SK-N-MC (cell line): ENCODE measurements at regions not wholly inside any gene's neighbourhood (a gene's known extent, or its start where the extent isn't known, plus 50 kb on each side); places are given as distances from the start of the nearest gene placed in this dataset.

Source experiments
- DNase-seq: peaks from one replicate; pipeline ENCODE4 v3.0.0-alpha.2; 2011; ENCODE audit warnings: low read depth, low spot score
- H3K27ac ChIP-seq: fragments of 200-600 bp; sonication (generic); 2 replicates; pipeline ENCODE4 v1.5.1; 2016; ENCODE audit warnings: mixed run types
- H3K36me3 ChIP-seq: fragments of 200-600 bp; sonication (generic); 2 replicates; pipeline ENCODE4 v1.6.1; 2017; ENCODE audit warnings: antibody characterized with exemption, low read length, mixed read lengths; ENCODE audit not compliant: insufficient read depth
- H3K4me3 ChIP-seq: fragments of 200-600 bp; sonication (generic); 2 replicates; pipeline ENCODE4 v1.5.1; 2016
- H3K9ac ChIP-seq: fragments of 200-600 bp; sonication (generic); 2 replicates; pipeline ENCODE4 v1.8.0; 2017; ENCODE audit warnings: mixed run types, mixed read lengths; ENCODE audit not compliant: insufficient read length
- H3K9me3 ChIP-seq: fragments of 200-600 bp; sonication (generic); 2 replicates; pipeline ENCODE4 v1.6.1; 2017; ENCODE audit warnings: low read depth, mild to moderate bottlenecking, antibody characterized with exemption, low read length, moderate library complexity, mixed read lengths
- EZH2 ChIP-seq: fragments of 200-600 bp; sonication (generic); IDR thresholded peaks from one replicate; pipeline ENCODE4 v1.6.1; 2017; ENCODE audit warnings: antibody characterized with exemption
- FOXP2 ChIP-seq: optimal IDR thresholded peaks from 2 replicates; pipeline ENCODE3; 2011; ENCODE audit warnings: mild to moderate bottlenecking, moderate library complexity; ENCODE audit not compliant: insufficient read depth; ENCODE audit errors: extremely low read length, control extremely low read depth
- POLR2AphosphoS5 ChIP-seq: IDR thresholded peaks from 2 replicates; pipeline ENCODE4 v1.6.1; 2012; ENCODE audit warnings: mild to moderate bottlenecking, low read depth, low read length, borderline replicate concordance

DNA sequence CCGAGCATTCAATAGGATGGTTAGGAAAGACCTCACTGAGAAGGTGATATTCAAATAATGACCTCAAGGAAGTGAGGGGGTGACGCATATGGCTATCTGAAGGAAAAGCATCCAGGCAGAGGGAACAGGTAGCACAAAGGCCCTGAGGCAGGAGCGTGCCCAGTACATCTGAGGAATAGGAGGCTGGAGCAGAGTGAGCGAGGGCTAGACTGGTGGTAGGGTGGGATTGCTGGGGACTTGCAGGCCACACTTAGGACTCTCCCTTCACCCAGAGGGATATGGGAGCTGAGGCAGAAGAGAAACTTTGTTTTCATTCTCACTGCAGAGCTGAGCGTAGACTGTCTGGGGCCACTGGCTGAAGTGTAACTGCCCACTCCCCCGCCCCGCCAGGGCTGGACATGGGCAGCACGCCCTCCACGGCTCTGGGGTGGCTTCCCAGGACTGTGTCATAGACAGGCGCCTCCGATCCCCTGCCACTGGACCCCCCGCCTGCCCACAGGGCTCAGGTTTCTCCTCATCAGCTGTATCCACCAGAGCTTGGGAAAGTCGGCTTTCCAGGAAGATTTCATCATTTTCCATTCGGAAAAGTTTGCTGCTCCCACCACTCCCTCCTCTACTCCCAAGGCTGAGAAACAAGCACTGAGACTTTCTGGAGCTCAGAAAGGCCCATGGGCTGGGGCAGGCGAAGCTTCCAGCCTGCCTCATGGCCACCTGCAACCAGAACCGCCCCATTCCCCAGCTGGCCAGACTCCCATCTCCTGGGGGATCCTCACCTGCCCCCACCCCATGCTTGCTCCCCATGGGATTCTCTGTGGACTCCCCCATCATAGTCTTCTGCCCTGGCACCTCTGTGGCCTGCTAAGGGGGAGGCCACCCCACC lies 142.6 kb downstream of the MRPL14 start:
- DNase-seq = no peak

DNA sequence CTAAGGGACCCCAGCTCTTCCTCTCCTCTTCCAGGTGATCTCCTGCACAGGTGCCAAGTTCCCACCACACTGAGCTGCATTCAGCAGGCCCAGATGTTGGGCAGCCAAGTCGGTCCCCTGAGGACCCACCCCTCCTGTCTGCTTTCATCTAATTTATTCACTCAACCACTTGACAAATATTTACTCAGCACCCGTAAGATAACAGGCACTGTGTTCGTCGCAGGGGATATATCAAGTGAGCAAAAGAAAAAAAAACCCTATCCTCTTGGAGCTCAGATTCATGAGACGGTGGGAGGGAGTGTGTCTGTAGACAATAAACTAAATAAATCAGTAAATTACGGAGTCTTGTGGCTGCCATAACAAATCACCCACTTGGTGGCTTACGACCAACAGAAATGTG lies 143.6 kb downstream of the MRPL14 start:
- Histone ChIP-seq H3K9ac (no peak overlapping the region), H3K27ac (no peak overlapping the region), H3K36me3 (no peaks in the 10 kb centered on the region), H3K9me3 (no peaks in the 10 kb centered on the region), H3K4me3 (no peak overlapping the region)
- no peak for TF ChIP-seq POLR2AphosphoS5
- no peak for TF ChIP-seq FOXP2
- TF ChIP-seq EZH2 = no peak
- DNase-seq = no peak

More for the DNA sequence above, 142.6 kb downstream of the MRPL14 start:
- Histone ChIP-seq H3K4me3 (no peak overlapping the region), H3K27ac (no peak overlapping the region), H3K36me3 (no peaks in the 10 kb centered on the region), H3K9me3 (no peaks in the 10 kb centered on the region), H3K9ac (no peak overlapping the region)
- TF ChIP-seq POLR2AphosphoS5 = no peak
- TF ChIP-seq EZH2 = no peak
- no peak for TF ChIP-seq FOXP2

DNA sequence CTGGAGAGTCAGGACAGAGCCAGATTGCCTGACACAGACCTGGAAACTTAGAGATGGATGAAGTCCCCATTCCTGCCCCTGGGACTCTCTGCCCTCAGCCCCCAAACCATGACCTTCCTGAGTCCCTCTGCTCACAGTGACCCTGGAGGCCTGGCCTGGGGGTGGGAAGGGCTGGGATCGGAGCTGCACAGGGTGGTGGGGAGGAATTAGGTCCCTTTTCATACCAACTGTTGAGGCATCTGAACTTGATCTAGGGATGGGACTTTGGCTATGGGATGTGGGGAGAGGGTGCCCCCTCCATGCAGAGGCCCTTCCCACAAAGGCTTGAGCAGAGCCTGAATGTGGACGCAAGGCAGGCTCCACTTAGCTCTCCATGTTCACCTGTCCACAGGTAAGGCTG lies 144.1 kb downstream of the MRPL14 start:
- H3K9ac ChIP-seq = no peak overlapping the region
- H3K27ac ChIP-seq = no peak overlapping the region
- DNase-seq = no peak
- no peak overlapping the region for H3K4me3 ChIP-seq
- no peaks in the 10 kb centered on the region for H3K9me3 ChIP-seq
- TF ChIP-seq FOXP2 (no peak), EZH2 (no peak), POLR2AphosphoS5 (no peak)
- no peaks in the 10 kb centered on the region for H3K36me3 ChIP-seq

DNA sequence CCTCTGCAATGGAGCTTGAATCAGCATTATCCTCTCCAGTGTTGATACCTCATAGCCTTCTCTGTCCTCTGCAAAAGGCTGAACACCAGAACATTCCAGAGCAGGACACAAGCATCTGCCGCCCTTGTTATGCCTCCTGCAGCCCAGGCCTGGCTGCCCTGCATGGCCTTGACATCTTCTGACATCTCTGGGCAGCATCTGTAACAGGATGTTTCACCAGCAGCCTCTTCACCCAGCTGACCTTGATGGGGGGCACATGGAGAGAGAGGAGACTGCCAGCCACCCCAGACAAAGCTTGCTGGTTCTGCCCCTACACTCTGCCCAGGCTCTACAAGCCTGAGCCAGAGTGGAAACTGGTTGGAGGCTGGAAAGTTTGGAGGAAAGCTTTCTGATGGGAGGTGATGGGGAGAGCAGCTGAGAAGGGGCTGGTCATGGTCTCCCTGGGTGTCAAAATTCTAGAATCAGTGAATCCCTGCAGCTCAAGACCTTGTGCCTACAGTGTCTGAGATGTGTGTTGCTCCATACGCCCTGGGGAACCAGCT lies 145.1 kb downstream of the MRPL14 start:
- no peak for DNase-seq
- Histone ChIP-seq H3K4me3 (no peak overlapping the region), H3K9me3 (no peaks in the 10 kb centered on the region), H3K9ac (no peak overlapping the region), H3K27ac (no peak overlapping the region), H3K36me3 (no peaks in the 10 kb centered on the region)
- no peak for TF ChIP-seq FOXP2
- TF ChIP-seq POLR2AphosphoS5 = no peak
- no peak for TF ChIP-seq EZH2

DNA sequence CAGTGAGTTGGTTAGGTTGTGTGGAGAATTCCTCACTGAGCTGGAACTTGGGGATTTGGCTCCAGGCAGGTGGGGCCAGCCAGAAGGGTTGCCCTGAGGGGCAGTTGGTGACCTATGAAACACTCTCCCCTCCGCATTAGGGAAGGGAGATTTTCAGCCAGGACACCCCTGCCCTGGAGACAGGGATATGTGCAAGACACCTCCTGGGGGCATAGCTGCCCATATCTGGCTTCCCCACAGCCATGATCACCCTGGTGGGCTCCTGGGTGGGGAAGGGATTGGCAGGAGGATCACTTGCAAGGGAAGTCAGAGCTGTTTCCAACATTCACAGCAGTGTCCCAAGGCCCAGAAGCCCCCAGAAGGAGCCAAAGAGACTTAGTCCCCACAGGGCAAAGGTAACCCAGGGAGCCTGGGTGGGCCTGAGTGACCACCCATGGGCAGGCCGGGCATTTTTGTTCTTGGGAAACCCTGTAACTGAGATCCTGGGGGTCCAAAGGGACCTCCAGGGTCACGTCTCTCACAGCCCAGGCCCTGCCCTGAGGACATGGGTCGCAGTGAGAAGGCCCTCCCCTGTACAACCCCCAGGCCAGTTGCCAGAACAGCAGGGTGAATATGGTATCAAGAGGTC lies 145.8 kb downstream of the MRPL14 start:
- no peaks in the 10 kb centered on the region for H3K9me3 ChIP-seq
- TF ChIP-seq POLR2AphosphoS5 (no peak), EZH2 (no peak)

DNA sequence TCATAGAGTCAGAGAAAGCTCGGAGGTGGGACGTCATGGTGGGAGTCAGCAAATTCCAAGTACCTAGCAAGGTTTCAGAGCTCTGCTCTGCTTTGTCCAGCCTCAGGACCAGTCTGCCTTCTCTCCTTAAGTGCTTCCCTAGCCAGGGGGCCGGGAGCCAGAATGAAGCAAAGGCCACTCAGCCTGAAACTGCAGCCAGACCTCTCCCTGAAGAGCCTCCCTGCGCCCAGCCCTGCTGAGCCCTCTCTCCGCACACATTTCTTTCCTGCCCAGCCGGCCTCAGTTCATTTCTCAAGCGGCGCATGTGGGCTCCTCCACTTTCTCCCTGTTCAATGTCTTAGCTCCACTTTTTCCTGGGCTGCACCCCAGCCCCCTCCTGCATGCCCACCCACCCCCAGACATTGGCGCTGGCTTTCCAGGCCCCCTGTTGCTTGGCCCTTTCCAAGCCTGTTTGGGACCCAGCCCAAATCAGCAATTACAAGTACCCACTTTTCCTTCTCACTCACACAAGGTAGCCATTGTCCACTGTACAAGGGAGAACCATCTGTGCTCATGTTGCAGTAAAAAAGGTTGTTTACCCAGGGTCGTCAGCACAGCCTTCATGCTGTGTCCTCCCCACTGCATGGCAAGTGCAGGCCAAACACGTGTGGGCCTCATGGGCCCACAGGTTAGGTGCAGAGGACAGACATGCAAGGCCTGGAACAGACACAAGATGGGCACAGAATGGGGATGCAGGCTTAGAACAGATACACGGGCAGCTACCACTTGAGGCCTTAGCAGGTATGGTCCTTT lies 147.1 kb downstream of the MRPL14 start:
- DNase-seq = no peak
- Histone ChIP-seq H3K9ac (no peak overlapping the region), H3K36me3 (no peaks in the 10 kb centered on the region), H3K27ac (no peak overlapping the region), H3K4me3 (no peak overlapping the region), H3K9me3 (no peaks in the 10 kb centered on the region)
- TF ChIP-seq EZH2 (no peak), FOXP2 (no peak), POLR2AphosphoS5 (no peak)

More for the DNA sequence above, 145.8 kb downstream of the MRPL14 start:
- Histone ChIP-seq H3K4me3 (no peak overlapping the region), H3K27ac (no peak overlapping the region), H3K9ac (no peak overlapping the region), H3K36me3 (no peaks in the 10 kb centered on the region)
- DNase-seq = no peak

DNA sequence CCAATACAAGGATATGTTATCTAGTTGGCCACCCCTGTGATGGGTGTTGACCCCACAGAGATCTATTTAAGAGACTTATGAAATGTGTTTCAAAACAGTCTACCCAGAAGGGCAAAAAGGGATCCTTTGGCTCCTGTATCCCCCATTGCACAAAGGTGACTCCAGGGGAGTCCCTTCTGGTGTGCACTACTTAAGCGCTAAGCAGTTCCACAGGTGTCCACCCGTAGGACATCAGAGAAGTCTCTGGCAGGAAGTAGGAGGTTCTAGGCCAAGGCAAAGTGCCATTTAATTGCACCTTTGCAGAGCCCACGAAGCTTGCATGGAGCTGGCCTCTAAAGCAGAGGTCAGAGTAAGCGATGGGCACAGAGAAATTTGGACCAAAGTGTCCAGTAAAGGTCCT lies 147.7 kb downstream of the MRPL14 start:
- no peak overlapping the region for H3K27ac ChIP-seq
- no peak overlapping the region for H3K9ac ChIP-seq
- H3K4me3 ChIP-seq = no peak overlapping the region
- TF ChIP-seq EZH2 (no peak), POLR2AphosphoS5 (no peak), FOXP2 (no peak)
- H3K36me3 ChIP-seq = no peaks in the 10 kb centered on the region
- no peaks in the 10 kb centered on the region for H3K9me3 ChIP-seq
- no peak for DNase-seq

DNA sequence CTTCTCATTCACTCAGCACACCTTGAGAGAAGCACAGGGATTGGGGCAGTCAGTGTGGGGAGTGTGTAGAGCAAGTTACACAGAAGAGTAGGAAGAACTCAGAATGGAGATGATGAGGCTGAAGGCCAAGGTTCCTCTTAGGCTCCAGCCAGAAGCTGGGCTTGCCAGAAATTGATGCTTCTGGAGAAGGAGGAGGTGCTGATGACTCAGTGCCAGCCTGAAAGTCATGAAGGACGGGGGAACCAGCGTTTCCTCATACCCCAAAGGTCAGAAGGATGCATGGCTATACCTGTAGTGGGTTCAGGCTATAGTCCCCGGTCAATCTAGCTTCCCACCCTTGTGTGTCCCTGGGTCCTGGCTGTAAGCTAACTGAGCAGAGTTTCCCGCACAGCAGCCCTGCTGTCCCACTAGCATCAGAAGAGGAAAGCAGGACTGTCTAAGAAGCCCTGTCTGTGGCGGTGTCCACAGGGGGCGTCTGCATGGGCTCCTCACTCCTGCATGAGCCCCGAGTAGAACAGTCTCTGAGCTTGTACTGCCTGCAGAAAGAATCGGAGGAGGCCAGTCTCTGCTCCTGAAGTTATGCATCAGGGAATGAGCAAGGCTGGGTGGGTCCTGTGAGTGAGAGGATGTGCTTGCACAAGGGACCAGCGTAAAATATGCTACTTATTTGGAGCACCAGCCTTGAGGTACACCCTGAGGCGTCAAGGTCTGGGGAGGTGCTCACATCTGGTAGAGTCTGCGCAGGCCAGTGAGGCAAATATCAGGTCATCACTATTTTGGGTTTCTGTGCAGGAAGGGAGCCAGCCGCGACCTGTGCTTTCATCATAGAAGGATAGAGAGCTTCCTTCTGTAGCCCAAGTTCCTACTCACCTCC lies 148.5 kb downstream of the MRPL14 start:
- no peak overlapping the region for H3K4me3 ChIP-seq
- H3K27ac ChIP-seq = no peak overlapping the region
- H3K36me3 ChIP-seq = no peaks in the 10 kb centered on the region
- no peaks in the 10 kb centered on the region for H3K9me3 ChIP-seq
- no peak overlapping the region for H3K9ac ChIP-seq
- TF ChIP-seq FOXP2 (no peak), POLR2AphosphoS5 (no peak)
- DNase-seq = no peak
